ENCODE measurements at regions not wholly inside any gene's neighbourhood (a gene's known extent, or its start where the extent isn't known, plus 50 kb on each side); places are given as distances from the start of the nearest gene placed in this dataset.

DNA sequence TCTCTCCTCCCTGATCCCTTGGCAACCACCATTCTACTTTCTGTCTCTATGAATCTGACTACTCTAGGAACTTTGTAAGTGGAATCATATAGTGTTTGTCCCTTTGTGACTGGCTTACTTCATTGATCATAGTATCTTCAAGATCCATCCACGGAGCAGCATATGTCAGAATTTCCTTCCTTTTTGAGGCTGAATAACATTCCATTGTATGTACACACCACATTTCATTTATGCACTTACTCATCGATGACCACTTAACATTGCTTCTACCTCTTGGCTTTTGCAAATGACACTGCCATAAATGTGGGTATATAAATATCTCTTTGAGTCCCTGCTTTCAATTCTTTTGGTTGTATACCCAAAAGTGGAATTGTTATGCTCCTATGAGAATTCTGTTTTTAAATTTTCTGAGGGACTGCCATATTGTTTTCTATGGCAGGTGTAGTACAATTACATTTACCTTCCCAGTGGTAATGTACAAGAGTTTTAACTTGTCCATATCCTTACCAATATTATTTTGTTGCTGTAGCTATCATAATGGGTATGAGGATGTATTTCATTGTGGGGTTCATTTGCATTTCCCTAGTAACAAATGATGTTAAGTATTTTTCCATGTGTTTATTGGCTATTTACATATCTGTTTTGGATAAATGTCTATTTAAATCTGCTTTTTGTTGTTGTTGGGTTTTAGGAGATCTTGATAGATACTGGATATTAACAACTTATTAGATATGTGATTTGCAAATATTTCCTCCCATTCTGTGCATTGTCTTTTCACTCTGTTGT, 466.1 kb downstream of the C4orf33 start:
- no peak for DNase-seq

GRCh38 chr4:129565214-129565613, 469.3 kb downstream of the C4orf33 start:
- DNase-seq: no peak

GRCh38 chr4:129570326-129570725, 474.4 kb downstream of the C4orf33 start:
- no peak for DNase-seq

DNA sequence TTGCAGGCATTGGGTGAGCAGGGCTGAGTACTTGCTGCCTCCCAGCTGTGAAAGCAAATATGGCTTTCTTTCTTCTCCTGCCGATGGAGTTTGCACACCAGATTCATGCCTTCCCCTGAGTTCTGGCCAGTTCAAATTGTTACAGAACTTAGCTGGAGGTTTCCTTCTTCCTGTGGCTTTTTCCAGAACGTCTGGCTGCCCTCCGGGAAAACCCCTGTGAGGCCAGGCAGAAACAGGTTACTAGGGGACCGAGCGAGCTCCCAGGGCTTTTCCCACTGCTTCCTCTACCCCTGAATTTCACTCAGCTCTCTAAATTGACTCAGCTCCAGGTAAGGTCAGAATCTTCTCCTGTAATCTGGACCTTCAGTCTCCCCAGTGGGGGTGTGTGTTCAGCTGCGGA, 482.4 kb downstream of the C4orf33 start:
- no peak for DNase-seq

- DNase-seq: no peak
Measured at GRCh38 chr4:129581305-129581704, 485.4 kb downstream of the C4orf33 start.

DNA sequence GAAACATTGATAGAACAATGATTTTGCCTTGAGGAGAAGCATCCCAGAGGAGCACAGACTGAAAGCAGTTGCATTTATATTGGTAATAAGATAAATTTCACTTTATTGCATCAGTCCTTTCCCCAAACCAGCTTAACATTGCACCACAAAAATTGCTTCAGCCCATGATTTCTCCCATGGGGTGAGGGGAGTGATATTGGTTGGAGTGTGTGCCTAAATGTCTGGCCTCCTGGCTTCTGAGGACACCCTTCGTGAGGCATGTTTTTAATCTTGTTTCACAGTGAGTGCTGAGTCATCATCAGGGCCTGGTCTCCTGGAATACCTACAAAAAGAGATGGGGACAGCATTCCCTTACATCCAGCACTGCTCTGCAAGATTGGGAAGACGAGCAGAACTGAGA, 487.9 kb downstream of the C4orf33 start:
- DNase-seq: no peak

DNA sequence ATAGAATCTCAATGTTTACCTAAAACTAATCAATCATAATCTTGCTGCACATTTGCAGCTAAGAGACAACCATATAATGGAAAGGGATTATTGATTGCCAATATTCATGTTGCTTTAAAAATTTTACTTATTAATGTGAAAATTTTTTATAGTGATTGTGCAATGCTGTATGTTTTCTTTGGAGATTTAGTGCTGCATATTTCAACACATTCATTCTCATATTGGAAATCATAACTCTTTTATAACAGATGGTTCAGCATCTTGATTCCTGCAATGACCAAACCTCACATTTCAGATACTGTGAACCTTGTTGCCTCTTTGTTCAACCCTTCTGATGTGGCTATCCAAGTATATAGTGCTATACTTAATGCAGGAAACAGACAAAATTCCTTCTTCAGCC, 502.6 kb downstream of the C4orf33 start:
- no peak for DNase-seq

DNA sequence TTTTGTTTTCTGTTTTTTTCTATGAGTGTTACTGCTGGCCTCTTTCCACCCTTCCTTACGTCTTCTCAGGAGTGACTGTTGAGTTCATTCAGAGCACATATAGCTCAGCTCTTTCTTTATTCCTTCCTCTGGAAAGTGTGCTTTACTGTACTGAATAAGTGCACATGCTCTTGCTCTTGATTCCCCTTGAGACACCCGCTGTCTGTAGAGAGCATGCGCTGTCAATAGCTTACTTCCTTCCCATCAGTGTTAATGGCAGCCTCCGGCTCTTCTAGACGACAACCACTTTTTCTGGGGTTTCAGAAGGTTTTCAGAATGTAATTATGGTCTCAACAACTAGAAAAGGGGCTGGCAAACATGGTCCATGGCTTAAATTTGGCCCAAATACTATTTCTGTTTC, 504.9 kb downstream of the C4orf33 start:
- DNase-seq: no peak

GRCh38 chr4:129602447-129602846, 506.5 kb downstream of the C4orf33 start:
- DNase-seq: no peak

DNA sequence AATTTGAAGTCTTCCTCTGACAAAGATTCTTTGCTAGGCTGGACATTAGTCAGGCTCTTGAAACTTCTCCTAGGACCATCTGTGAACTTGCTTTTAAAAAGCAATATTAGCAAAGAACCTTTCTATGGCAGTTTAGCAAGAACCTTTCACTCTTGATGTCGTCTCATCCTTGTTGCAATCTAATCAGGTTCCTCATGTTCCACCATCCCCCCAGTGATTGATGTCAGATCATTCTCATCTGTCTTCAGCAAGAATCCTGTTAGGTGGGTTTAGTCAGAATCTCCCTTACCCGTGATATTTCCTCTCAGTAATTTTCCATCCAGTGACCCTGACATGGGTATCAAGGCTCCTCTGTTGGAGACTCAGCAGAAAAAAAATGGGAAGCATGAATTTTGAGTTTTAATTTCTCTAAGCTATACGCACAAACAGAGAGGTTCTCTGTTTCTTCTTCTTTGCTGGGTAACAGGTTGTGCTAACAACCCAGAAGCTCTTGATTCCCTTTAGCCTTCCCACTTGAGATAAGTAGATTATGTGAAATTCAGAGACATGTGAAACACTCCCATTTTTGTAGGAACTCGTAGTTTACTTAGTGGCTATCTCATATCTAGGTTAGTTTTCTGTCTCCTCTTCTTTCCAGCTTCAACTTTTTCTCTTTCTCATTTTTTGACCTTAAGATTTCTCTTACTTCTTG, 507.4 kb downstream of the C4orf33 start:
- no peak for DNase-seq

GRCh38 chr4:129604632-129605255, 508.8 kb downstream of the C4orf33 start:
- no peak for DNase-seq

DNA sequence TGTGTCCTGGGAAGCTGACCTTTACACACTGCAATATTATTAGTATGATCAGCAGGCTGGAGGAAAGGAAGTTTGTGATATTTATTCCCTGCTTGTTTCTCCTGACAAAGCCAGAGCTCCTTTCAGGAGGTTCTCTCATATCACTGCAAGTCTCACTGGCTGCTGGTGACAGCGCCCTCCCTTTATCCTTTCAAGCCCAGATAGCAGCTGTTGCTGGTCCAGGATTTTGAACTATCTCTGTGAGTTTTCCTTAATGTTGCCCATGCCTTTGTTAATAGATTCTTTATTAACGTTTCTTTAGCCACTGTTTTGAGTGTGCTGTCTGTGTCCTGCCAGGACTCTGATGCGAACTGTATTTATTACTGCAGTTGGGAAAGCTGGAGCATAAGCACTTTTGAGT, 518.7 kb downstream of the C4orf33 start:
- DNase-seq: no peak

DNA sequence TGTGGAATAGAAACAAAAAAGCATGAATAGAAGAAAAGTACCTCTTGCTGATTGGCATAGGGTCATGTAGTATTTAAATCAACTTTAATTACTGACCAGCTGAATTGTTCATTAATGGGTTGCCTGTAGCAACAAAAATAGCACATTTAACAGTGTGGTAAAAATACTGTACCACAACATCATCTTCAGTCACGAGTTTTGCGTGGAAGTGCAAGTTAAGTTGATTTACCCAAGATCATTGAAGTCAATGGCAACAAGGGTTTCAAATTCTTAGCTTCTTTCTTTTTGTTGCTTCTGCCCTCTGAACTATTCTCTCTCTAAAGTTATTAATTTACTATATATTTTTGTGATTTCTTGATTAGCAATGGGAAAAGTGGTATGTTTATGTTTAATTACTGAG, 526.6 kb downstream of the C4orf33 start:
- no peak for DNase-seq

GRCh38 chr4:129623233-129623875, 527.4 kb downstream of the C4orf33 start:
- DNase-seq: no peak

GRCh38 chr4:129641179-129641578, 545.2 kb downstream of the C4orf33 start:
- DNase-seq: no peak

DNA sequence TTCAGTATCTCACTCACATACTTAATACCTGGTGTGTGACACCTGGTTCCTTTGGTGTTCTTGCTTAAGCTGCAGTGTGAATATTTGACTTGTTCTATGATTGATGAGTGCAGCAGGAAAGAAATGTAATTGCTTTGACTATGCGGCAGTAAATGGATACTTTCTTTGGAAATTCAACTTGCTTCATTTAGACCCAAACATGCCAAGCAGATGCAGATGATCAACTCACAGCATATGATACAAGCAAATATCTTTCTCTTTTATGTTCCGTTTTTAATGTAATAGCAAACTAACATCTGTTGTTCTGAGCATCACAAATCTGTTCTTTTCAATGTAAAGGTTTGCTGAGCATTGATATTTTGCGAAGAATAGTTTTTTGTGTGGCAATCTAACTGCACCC, 549.5 kb downstream of the C4orf33 start:
- no peak for DNase-seq

- no peak for DNase-seq
Measured at GRCh38 chr4:129668092-129668491, 572.1 kb downstream of the C4orf33 start.

DNA sequence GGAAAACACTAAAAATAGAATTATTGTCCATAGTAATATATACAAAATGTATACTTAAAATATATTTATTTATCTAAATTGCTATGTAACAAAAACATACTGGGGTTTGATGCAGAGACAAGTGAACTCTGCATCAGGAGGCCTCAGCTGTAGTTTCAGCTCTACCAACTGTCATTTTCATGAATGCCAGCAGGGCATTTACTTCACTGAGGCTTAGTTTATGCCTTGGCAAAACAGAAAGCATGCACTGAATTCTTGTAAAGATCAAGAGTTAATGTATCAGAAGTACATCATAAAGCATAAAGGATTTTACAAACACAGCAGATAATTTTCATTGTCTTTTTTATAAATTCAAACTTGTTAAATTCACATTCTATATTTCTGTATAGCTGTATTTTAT, 577.0 kb downstream of the C4orf33 start:
- DNase-seq: no peak

- DNase-seq: no peak
Measured at GRCh38 chr4:129675036-129675435, 579.1 kb downstream of the C4orf33 start.

DNA sequence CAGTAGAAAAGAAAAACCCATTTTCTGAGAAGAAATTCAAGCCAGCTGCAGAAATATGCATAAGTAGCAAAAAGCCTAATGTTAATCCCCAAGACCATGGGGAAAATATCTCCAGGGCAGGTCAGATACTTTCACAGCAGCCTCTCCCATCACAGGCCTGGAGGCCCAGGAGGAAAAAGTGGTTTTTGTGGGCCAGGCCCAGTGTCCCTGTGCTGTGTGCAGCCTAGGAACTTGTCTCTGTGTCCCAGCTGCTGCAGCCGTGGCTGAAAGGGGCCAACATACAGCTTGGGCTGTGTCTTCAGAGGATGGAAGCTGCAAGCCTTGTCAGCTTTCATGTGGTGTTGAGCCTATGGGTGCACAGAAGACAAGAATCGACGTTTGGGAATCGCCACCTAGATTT, 581.0 kb downstream of the C4orf33 start:
- DNase-seq: no peak

GRCh38 chr4:129682586-129682985, 586.6 kb downstream of the C4orf33 start:
- DNase-seq: no peak

- DNase-seq: no peak
Measured at GRCh38 chr4:129707949-129708348, 612.0 kb downstream of the C4orf33 start.

DNA sequence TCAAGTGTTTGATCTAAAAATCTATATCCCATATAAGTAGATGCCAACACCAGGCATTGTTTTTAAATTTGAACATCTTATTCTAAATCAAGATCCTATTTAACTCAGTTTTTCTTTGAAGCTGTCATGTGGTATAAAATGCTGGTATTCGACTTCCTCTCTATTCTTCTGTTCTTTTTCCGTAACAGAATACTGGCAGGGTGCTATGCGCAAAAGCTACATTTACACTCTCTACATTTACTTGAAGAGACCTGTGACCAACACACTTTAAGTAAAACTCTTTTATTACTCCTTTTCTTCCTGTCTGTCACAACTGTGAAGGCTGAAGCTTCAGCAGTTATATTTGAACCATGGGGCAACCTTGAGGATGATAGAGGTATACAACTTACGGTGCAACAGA, 612.8 kb downstream of the C4orf33 start:
- DNase-seq: no peak

- no peak for DNase-seq
Measured at GRCh38 chr4:129738175-129738574, 642.2 kb downstream of the C4orf33 start.

Data from DMS79 treated with DMSO at 0.1 percent for 48 hours (cell line).